HG02885 (cell line): ENCODE measurements at regions not wholly inside any gene's neighbourhood (a gene's known extent, or its start where the extent isn't known, plus 50 kb on each side); places are given as distances from the start of the nearest gene placed in this dataset.

Experiments
- ATAC-seq: cut with Tn5 transposase; IDR thresholded peaks from one replicate; pipeline ENCODE4 v1.9.1; 2021; ENCODE audit warnings: mild to moderate bottlenecking; ENCODE audit not compliant: unreplicated experiment, poor library complexity

- no peak for ATAC-seq
Observed at GRCh38 chr1:192098001-192098400, 60.3 kb upstream of the RGS18 start.

GRCh38 chr1:192099328-192099727 is 58.9 kb upstream of the RGS18 start:
- no peak for ATAC-seq

GRCh38 chr1:192100686-192101468 is 57.4 kb upstream of the RGS18 start:
- no peak for ATAC-seq

- no peak for ATAC-seq
Observed at GRCh38 chr1:192104128-192104527, 54.1 kb upstream of the RGS18 start.

GRCh38 chr1:192104852-192105251 is 53.4 kb upstream of the RGS18 start:
- ATAC-seq: no peak

GRCh38 chr1:192108161-192108560 is 50.1 kb upstream of the RGS18 start:
- ATAC-seq: no peak
